H4 (cell line): ENCODE measurements at regions not wholly inside any gene's neighbourhood (a gene's known extent, or its start where the extent isn't known, plus 50 kb on each side); places are given as distances from the start of the nearest gene placed in this dataset.
"Not testable (repeated sequence)": the region's sequence is repeated elsewhere in the genome, so short reads cannot be mapped to it uniquely, and the experiment has no call there.

Experiments used
- DNase-seq: peaks from one replicate; pipeline ENCODE4 v3.0.0-alpha.2; 2015; ENCODE audit warnings: low spot score

DNA sequence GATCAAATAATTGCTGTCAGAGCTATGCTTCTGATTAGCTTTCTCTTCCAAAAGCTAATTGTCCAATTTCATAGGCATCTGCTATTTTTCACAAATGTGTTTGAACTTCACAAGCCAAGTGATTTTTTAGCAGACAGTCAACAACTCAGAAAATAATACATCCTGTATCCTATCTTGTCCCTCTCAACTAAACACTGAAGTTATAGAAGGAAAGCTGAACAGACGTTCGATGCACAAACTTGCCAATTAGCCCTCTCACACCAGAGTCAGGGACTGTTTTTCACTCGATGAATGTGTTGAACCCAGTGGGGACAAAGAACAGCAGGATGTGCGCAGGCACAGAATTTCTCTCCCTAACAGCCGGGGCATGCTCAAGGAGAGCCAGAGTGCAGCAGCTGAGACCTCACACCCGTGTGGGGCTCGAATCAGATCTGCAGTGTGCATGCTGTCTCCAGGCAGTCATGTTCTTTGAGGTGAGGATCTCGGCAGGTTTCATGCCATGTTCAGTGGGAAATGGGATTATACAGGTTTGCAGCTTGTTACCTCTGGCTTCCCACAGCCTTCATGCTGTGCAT is 246.7 kb upstream of the SDK2 start:
- DNase-seq: no peak

DNA sequence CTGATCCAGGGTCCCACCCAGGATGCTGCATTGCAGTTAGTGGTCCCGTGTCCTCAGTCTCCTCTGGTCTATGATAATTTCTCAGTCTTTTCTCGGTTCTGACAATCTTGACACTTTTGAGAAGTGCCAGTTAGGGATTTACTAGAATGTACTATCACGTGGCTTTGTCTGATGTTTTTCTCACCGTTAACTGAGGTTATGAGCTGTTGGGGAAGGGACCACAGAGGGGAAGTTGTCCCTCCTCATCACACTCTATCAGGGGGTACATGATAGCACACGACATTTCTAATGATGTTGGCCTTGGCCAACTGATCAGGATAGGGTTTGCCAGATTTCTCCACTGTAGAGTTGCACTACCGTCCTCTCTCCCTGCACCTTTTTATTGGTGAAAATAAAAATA is 250.9 kb upstream of the SDK2 start:
- no peak for DNase-seq

DNA sequence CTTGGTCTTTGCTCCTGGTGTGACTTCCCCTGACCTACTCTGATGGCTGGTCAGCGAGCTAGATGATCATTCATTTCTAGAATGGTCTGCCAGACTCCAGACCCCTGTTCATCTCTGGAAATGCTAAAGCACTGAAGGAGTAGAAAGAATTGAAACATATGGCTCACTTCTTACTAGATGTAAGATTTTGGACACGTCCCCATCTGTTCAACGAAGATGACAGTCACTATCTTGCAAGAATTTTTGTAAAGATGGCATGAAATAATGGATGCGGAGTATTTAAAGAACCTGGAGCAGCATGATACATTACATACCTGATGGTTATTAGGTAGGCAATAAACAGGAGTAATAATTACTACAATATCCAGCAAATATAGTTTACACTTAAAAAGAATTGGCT is 252.7 kb upstream of the SDK2 start:
- DNase-seq: no peak

DNA sequence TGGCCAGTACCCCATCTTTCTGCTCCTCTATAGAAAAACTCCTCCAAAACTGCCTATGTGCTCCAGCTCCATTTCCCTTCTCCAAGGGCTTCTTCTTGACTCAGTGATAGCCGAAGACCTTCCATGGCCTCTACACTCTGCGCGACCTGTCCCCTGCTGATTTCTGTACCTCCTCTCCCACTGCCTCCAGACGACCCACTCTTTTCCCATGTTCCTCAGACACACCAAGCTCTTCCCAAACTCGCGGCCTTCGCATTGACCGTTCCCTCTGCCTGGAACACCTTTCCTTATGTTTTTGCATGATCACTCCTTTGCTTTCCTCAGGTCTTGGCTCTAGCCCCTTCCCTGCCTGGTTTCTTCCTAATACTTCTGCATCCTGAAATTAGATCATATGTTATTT is 255.6 kb upstream of the SDK2 start:
- no peak for DNase-seq

DNA sequence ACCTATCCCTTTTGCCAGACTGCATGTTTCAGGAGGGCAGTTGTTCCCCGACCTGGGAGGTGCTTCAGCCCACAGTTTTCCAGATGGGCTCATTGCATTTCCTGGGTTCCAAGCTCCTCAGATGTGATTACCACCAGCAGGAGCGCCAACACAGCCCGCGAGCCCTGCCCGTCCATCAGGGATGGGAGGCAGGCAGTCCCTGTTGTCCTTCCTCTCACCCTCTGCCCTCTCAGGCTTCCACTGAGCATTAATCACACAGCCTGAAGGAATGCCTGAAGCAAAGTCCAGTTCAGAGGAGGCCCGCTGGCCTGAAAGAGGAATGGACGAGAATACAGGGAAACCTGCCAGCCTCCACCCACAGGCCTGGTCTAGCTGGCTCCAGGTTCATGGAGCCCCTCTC is 256.3 kb upstream of the SDK2 start:
- DNase-seq: no peak

DNA sequence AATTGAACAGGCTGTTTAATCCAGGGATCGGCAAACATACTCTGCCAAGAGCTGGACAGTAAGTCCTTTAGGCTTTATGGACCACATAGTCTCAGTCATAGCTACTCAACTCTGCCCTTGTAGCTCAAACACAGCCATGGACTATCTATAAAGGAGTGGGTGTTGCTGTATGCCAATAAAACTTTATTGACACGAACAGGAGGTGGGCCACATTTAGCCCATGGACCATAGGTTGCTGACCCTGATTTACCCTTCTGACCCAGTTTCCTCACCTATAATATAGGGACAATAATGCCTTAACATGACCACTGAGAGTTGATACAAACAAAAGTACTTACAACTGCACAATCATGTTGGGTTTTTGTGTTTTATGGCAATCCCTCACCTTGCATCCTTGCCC is 257.0 kb upstream of the SDK2 start:
- DNase-seq: no peak

DNA sequence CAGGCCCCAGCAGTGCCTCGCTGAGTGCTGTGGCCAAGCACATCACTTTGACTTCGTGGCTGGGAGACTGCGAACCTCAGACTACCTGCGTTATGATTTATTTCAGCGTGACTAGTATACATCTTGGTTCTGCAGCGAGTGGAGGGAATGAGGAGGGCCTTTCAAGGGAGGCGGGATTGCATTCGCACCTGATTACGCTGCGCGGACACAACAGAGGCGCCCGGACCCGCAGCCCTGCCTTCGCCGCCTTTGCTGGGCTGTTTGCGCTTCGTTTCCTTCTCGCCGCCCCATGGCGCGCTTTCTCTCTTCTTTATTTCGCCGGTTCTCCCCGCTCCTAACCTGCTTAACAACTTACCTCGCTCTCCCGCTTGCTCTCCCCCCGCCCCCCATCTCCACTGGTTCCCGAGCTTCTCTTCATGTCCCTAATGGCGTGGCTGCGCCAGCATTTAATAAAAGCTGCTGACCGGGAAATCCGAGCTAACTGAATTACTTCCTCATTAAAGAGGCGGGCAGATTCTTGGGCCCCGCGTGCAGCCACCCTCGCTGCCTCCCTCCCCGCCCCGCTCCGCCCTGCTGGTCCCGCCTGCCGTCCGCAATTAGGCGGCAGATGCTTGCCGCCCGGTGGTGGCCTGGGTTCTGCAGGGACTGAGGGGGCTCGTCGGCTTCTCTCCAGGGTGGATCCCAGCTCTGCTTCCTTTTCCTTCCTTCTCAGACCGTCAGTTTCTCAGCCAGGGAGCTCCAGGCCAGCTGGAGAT is 257.6 kb upstream of the SDK2 start:
- no peak for DNase-seq

DNA sequence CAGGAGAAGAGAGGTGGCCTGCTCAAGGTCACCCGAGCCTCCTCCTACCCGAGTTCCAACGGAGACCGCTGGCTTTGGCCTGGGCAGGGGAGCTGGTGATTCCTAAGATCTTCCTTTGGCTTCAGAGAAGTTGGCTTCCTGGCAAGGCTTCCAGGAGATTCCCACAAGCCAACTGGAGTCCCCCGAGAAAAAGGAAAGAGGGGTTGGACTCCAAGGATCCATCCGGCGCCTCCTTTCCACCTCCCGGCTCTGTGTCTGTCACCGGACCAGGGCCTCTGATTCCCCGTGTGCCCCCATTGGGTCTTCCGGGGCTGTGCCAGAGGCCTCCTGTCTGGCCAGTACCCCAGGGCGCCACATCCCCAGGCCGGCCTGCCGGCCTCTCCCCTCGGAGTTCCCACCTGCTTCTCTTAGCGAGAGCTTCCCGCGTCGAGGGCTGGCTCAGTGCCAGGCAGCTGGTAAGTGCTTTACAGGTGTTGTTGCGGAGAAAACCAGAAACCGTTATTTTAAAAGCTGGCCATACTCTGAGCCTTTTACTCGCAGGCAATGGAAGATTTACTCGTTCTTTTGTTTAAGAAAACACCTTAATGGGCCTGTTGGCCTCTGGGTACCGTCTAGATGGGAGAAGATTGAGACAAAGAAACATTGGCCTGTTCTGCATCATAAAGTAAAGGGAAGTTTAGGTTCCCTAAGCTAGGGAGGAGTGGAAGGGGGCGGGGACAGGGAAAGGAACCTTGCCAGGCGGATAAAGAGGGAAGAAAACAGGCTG is 258.4 kb upstream of the SDK2 start:
- no peak for DNase-seq

DNA sequence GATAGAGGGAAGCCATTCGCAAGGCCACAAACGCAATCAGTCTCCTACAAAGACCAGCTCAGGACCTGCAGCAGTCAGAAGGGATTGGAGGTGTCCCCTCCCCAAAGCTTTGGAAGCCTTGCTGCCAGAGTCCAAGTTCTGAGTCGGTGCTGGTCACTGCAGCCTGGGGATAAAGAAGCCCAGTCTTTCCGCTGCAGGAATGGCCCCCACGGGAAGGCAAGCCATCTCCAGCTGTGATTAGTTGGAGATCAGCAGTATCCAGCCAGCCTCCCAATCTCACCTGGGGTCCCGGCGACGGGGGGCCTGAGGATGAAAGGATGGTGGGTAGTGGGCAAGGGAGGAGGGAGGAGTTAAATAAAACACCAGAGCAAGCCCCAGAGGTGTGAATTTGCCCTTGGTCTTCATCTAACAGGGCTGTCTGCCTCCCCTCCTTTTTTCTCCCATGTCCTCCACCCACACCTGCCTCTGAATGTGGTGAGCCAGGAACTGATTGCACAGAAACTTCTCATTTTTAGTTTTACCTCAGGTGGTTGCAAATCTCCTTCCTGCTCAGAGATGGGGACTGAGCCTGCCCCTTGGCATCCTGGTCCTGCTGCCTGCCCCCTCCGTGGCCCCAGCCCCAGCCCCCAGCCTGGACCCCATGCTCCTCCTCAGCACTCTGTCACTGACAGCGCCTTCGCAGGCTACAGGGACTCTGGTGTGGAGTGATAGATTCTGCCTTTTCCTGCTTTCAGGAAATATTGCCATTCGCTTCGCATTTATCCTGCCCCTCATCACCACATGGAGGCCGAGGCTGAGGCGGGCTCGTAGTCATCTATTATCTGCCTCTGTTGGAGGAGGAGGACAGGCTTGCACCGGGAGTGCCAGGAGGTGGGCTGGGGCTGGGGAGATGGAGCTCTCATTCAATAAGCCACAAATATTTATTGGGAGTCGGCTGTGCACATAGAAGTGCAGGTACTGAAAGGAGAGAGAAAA is 262.9 kb upstream of the SDK2 start:
- no peak for DNase-seq

DNA sequence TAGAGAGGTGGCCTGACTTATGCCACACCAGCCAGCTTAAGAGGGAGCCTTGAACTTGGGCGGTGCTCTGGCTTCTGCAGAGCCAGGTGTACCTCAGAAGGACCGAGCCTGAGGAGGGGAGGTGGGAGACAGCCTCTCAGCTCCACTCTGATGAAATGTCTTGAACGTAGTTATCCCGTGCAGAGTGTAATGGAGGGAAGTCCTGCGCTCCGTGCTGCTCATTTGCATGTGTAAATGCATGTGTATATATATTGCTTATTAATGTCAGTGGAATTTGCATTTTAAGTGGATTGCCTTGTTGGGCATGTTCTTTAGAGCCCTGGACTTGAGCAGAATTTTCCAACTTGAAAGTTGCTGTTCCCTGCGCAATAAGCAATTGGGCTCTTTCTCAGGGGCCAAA is 264.9 kb upstream of the SDK2 start:
- no peak for DNase-seq

DNA sequence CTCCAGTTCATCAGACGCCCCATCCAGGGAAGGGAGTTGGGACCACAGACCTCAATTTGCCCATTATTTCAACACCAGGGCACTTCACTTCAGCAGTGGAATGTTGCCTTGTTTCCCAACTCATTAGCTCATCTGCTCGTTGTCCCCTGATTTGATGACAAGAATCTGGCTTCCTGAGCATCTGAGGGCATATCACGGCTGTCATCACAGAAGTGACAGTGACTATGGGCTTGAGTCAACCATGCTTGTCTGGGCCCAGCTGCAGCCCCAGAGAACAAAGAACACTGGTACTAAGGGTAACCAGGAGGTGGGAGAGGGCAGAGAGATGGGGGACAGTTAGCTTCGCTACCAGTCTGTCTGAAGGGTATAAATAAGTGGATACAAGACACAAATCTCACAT is 266.0 kb upstream of the SDK2 start:
- DNase-seq: no peak

DNA sequence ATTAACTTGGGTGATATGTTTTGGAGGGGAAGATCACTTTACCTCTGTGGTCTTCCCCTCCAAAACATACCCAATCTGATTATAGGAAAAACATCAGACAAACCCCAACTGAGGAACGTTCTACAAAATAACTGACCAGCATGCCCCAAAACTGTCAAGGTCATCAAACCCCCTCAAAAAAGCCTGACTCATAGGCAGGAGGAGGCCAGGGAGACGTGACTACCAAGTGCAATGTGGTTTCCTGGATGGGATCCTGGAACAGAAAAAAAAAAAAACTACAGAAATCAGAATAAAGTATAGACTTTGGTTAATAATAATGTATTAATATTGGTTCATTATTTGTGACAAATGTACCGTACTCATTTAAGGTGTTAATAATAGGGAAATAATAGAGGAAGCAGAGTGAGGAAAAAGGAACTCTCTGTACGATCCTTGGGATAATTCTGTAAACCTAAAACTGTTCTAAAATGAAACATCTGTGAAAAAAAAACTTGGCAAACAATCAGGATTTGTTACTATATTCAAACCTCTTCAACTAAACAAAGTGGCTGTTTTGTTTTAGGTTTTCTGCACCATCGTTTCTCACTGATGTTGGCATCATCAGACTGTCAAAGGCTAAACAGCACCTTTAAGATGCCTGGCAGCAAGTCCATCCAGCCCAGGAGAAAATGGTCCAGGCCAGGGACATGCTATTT is 266.7 kb upstream of the SDK2 start:
- no peak for DNase-seq

DNA sequence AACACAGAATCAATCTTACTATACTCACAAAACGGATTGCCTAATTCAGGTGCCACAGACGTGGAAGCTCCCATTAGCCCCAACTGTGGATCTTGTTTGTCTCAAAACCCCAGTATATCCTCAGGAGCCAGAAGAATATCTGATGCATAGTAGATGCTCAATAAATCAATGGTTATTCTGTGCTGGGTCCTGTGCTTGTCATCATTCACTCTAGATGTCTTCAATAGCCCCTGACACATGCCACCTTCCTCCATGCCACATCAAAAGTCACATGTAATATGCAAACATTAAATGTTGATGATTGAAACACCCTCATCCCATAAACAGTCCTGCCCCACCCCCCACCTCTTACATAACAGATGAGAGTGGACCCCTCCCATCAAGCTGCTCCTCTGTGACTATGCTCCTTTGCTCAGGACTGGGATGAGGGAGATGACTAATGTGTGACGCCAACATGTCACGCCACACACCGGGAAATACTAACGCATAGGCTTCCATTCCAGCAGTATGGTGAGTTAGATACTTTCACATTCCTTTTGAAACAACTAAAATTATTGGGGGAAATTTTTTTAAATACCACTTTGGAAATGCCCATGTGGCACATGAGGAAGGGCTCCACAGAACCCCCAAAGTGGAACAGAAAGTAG is 267.6 kb upstream of the SDK2 start:
- no peak for DNase-seq

DNA sequence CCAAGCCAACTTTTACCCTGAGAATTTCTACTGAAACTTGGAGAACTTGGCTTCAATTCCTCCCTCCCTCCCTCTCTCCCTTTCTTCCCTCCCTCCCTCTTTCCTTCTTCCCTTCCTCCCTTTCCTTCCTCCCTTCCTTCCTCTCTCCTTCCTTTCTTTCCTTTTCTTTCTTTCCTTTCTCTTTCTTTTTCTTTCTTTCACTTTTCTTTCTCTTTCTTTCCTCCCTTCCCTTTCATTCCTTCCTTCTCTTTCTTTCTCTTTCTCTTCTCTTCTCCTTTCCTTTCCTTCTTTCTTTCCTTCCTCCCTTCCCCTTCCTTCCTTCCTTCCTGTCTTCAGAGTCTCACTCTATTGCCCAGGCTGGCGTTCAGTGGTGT is 268.1 kb upstream of the SDK2 start:
- no peak for DNase-seq

DNA sequence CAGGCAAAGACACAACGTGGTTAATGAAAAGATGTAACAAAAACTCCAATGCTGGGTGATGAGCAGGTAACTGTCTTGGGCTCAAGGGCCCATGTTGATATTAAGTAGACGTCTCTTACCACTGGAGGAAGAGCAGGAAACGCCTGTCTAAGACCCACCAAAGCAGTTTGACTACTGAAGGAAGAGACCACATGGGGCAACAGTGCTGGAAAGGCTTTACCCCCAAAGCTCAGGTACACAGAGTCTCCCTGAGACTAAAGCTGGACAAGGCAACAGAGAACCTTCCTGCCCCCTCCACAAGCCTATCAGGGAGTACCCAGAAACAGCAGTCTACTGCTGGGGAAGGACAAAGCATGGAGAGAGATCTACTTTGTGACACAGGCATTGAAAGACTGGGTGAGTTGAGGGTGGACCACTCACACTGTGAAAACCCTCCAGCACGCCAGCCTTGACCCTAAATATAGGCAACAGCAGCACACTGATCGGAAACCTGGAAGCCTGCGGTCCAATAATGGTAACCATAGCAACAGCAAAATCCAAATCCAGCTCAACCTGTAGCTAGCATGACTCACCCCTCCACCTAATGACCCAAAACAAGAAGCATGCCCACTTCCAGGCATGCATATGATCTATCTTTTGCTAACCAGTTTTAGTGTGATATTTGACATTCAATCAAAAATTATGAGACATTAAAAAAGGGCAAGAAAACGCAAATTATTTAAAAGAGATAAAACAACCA is 270.5 kb upstream of the SDK2 start:
- DNase-seq: no peak

DNA sequence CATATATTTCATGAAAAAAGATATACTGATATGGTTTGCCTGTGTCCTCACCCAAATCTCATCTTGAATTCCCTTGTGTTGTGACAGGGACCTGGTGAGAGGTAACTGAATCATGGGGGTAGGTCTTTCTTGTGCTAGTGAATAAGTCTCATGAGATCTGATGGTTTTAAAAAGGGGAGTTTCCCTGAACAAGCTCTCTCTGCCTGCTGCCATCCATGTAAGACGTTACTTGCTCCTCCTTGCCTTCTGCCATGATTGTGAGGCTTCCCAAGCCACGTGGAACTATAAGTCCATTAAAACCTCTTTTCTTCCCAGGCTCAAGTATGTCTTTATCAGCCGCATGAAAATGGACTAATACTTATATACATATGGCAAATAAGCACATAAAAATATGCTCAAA is 274.8 kb upstream of the SDK2 start:
- DNase-seq: not testable (repeated sequence)

DNA sequence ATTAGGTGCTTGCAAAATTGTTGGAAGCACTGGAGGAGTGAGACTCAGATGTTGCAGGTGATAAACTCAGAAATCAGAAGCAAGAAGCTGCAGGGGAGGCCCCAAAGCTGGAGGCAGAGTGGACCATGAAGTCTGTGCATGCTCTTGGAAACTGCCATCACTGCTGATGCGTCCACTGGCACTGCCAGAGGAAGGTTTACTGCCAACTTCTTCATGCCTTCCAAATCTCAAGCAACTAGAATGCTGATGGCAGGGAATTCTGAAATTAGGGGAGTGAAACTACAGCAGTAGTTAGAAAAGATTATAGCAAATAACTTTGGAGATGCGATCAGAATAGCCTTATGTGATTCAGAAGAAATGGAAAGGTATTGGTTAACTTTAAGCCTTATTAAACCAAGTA is 277.1 kb upstream of the SDK2 start:
- DNase-seq: no peak

DNA sequence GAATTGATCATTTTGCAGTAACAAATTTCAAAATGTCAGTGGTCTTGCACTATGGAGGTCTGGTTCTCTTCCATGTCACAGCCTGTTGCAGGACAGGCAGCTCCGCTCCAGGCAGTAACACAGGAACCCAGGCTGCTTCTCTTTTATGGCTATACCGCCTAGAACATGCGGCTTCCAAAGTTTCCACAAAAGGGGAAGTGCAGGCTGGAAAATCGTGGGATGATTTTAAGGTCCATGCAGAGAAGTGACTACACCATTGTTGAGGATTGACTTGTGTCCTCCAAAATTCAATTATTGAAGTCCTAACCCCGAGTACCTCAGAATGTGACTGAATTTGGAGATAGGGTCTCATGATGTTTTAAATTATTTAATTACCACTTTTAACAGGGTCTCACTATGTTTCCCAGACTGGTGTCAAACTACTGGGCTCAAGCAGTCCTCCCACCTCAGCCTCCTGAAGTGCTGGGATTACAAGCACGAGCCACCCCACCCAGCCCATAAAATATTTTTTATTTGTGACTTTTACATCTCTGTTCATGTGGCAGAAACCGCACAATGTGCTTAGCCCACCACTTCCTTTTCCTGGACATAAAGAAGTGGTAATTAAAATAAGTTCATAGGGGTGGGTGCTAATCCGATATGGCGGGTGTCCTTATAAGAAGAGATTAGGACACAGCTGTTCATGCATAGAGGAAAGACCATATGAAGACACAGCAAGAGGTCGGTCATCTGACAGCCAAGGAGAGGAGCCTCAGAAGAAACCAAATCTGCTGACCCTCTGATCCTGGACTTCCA is 279.2 kb upstream of the RPL38 start:
- DNase-seq: no peak

DNA sequence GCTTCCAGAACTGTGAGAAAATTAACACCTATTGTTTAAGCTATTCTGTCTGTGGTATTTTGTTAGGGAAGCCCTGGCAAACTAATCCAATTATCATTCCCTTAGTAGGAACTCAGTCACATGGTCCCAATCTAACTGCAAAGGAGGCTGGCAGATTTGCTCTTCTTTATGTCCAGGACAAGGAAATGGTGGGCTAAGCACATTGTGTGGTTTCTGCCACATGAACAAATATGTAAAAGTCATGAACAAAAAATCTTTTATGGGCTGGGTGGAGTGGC is 278.6 kb upstream of the RPL38 start:
- no peak for DNase-seq
